GM13977 (cell line): ENCODE measurements at regions not wholly inside any gene's neighbourhood (a gene's known extent, or its start where the extent isn't known, plus 50 kb on each side); places are given as distances from the start of the nearest gene placed in this dataset.

Source experiments
- DNase-seq: peaks from one replicate; pipeline ENCODE4 v3.0.0; 2012; ENCODE audit warnings: low spot score
- CTCF ChIP-seq: IDR thresholded peaks from 2 replicates; pipeline ENCODE4 v1.5.1; 2012; ENCODE audit warnings: mild to moderate bottlenecking, control low read depth; ENCODE audit not compliant: insufficient read depth; ENCODE audit errors: extremely low read depth, missing control alignments
- in situ Hi-C: fragments of 300-500 bp; cut with MboI; formaldehyde crosslinking; loops from one replicate; pipeline ENCODE4 v1.12.0; 2022; ENCODE audit warnings: low sequenced_read_pairs, low pct_unique_long_range_greater_than_20kb, mixed read lengths, inconsistent platforms; ENCODE audit not compliant: unreplicated experiment

- no peak for DNase-seq
- TF ChIP-seq CTCF = no peak
- in situ Hi-C loops = no loop called here
Observed at GRCh38 chr19:32181216-32181920, 164.0 kb upstream of the ZNF507 start.

GRCh38 chr19:32186542-32187330 lies 158.7 kb upstream of the ZNF507 start:
- no peak for DNase-seq
- in situ Hi-C loops = no loop called here
- no peak for TF ChIP-seq CTCF

- no peak for DNase-seq
- in situ Hi-C loops = no loop called here
- no peak for TF ChIP-seq CTCF
Observed at GRCh38 chr19:32188921-32189320, 156.5 kb upstream of the ZNF507 start.

- in situ Hi-C loops = no loop called here
- no peak for TF ChIP-seq CTCF
- no peak for DNase-seq
Observed at GRCh38 chr19:32189956-32190706, 155.3 kb upstream of the ZNF507 start.

GRCh38 chr19:32191921-32192320 lies 153.5 kb upstream of the ZNF507 start:
- no peak for DNase-seq
- in situ Hi-C loops = no loop called here
- TF ChIP-seq CTCF = no peak

GRCh38 chr19:32195706-32196610 lies 149.5 kb upstream of the ZNF507 start:
- no peak for DNase-seq
- no peak for TF ChIP-seq CTCF
- in situ Hi-C loops = no loop called here
